CD14-positive monocyte (primary cell): ENCODE measurements at regions not wholly inside any gene's neighbourhood (a gene's known extent, or its start where the extent isn't known, plus 50 kb on each side); places are given as distances from the start of the nearest gene placed in this dataset.

Experiments used
- DNase-seq, 3 donors: peaks; one replicate each; pipeline ENCODE4 v3.0.0-alpha.2; 2011 to 2022
- H2AFZ ChIP-seq: 2 replicates; pipeline ENCODE4 v1.6.0; 2012; ENCODE audit warnings: mild to moderate bottlenecking, low read depth, low read length, inconsistent platforms; ENCODE audit not compliant: insufficient read depth, poor library complexity, severe bottlenecking
- H3K27ac ChIP-seq, 2 donors: 1 replicate in 1 of 2; 2 replicates in 1 of 2; pipeline ENCODE4 v1.5.1; 2012 to 2013; ENCODE audit warnings: low read length in 2 of 2, control low read depth in 1 of 2, inconsistent platforms in 1 of 2, low read depth in 1 of 2, mild to moderate bottlenecking in 1 of 2
- H3K27me3 ChIP-seq, 2 donors: one replicate each; pipeline versions ENCODE4 v1.6.0 to v1.6.1; 2011 to 2013; ENCODE audit warnings: low read length in 2 of 2; ENCODE audit not compliant: control insufficient read depth in 2 of 2, insufficient read depth in 2 of 2
- H3K36me3 ChIP-seq, 2 donors: replicated peaks in 1 of 2; 1 replicate in 1 of 2; 2 replicates in 1 of 2; pipeline versions ENCODE4 v1.5.1 to v1.6.1; 2012 to 2013; ENCODE audit warnings: low read length in 2 of 2, control low read depth in 1 of 2, inconsistent platforms in 1 of 2, mild to moderate bottlenecking in 1 of 2; ENCODE audit not compliant: insufficient read depth in 2 of 2, control insufficient read depth in 1 of 2
- H3K4me1 ChIP-seq, 2 donors: 1 replicate in 1 of 2; 2 replicates in 1 of 2; pipeline versions ENCODE4 v1.5.1 to v1.6.1; 2012 to 2013; ENCODE audit warnings: low read length in 2 of 2, control low read depth in 1 of 2, inconsistent platforms in 1 of 2, mild to moderate bottlenecking in 1 of 2, moderate library complexity in 1 of 2; ENCODE audit not compliant: insufficient read depth in 2 of 2, control insufficient read depth in 1 of 2
- H3K4me2 ChIP-seq: replicated peaks from 2 replicates; pipeline ENCODE3; 2012; ENCODE audit warnings: low read length, moderate library complexity, mild to moderate bottlenecking; ENCODE audit not compliant: poor library complexity, severe bottlenecking; ENCODE audit errors: extremely low read depth
- H3K4me3 ChIP-seq, 3 experiments: fragments of 200-600 bp in 1 of 3; sonication (generic) in 1 of 3; replicated peaks in 1 of 3; 1 replicate in 2 of 3; 2 replicates in 1 of 3; pipeline ENCODE4 v1.5.1; 2011 to 2013; ENCODE audit warnings: low read length in 3 of 3, mild to moderate bottlenecking in 3 of 3, control low read depth in 2 of 3, low read depth in 2 of 3, inconsistent platforms in 1 of 3, moderate library complexity in 1 of 3
- H3K79me2 ChIP-seq: 2 replicates; pipeline ENCODE4 v1.6.0; 2012; ENCODE audit warnings: mild to moderate bottlenecking, control low read depth, inconsistent platforms, low read length, moderate library complexity; ENCODE audit not compliant: insufficient read depth
- H3K9ac ChIP-seq: 2 replicates; pipeline ENCODE4 v1.6.0; 2017; ENCODE audit warnings: low read length, mild to moderate bottlenecking; ENCODE audit not compliant: insufficient read depth, poor library complexity, severe bottlenecking
- H3K9me3 ChIP-seq, 2 donors: replicated peaks in 1 of 2; 1 replicate in 1 of 2; 2 replicates in 1 of 2; pipeline versions ENCODE4 v1.5.1 to v1.6.1; 2012 to 2013; ENCODE audit warnings: low read length in 2 of 2, control low read depth in 1 of 2; ENCODE audit not compliant: control insufficient read depth in 1 of 2, insufficient read depth in 1 of 2
- H4K20me1 ChIP-seq: 2 replicates; pipeline ENCODE4 v1.6.0; 2012; ENCODE audit warnings: mild to moderate bottlenecking, low read length, control low read depth, moderate library complexity; ENCODE audit not compliant: insufficient read depth
- H3K27ac Mint-ChIP-seq, 7 donors: one replicate each; pipeline ENCODE4 v1.8.0; 2020; ENCODE audit warnings: mild to moderate bottlenecking in 7 of 7, mixed read lengths in 7 of 7, moderate library complexity in 6 of 7, inconsistent platforms in 2 of 7
- H3K27me3 Mint-ChIP-seq, 3 donors: one replicate each; pipeline ENCODE4 v1.8.0; 2021 to 2022; ENCODE audit warnings: low read depth in 3 of 3, mild to moderate bottlenecking in 3 of 3, mixed read lengths in 3 of 3, moderate library complexity in 3 of 3, inconsistent platforms in 1 of 3
- H3K36me3 Mint-ChIP-seq, 2 donors: one replicate each; pipeline ENCODE4 v1.8.0; 2020; ENCODE audit warnings: mixed read lengths in 2 of 2, inconsistent platforms in 1 of 2, mild to moderate bottlenecking in 1 of 2
- H3K4me1 Mint-ChIP-seq: one replicate; pipeline ENCODE4 v1.8.0; 2020; ENCODE audit warnings: mild to moderate bottlenecking, mixed read lengths
- H3K4me3 Mint-ChIP-seq, 2 donors: one replicate each; pipeline ENCODE4 v1.8.0; 2020; ENCODE audit warnings: mild to moderate bottlenecking in 2 of 2, mixed read lengths in 2 of 2, moderate library complexity in 1 of 2
- H3K9me3 Mint-ChIP-seq, 7 donors: one replicate each; pipeline ENCODE4 v1.8.0; 2020 to 2022; ENCODE audit warnings: mixed read lengths in 7 of 7, mild to moderate bottlenecking in 6 of 7, moderate library complexity in 6 of 7, inconsistent platforms in 2 of 7
- CTCF ChIP-seq: fragments of 200-600 bp; IDR thresholded peaks from one replicate; pipeline ENCODE4 v1.8.0; 2022; ENCODE audit warnings: antibody characterized with exemption, mild to moderate bottlenecking
- WGBS: methylation state at CpG from one replicate; pipeline ENCODE4 v1.1.5; 2013; ENCODE audit warnings: missing lambda C conversion rate; ENCODE audit not compliant: insufficient coverage; 5-methylcytosine and 5-hydroxymethylcytosine counted together
- intact Hi-C, 2 donors: fragments of 100-400 bp; cut with micrococcal nuclease; formaldehyde crosslinking; loops; one replicate each; pipeline versions ENCODE4 v1.15.0 to v1.15.1; 2023

GRCh38 chr12:108047071-108047550 is 82.0 kb upstream of the WSCD2 start:
- H3K36me3 Mint-ChIP-seq: no peaks in the 10 kb centered on the region
- peaks cover 0 to 19% (median 8%) of the 10 kb centered on the region in 7 donors for H3K9me3 Mint-ChIP-seq
- Histone ChIP-seq H3K27ac (no peak overlapping the region), H2AFZ (no peak overlapping the region), H3K4me1 (peaks cover 16 to 18% of the 10 kb centered on the region in 2 donors), H3K9me3 (peaks cover 0 to 8% of the 10 kb centered on the region in 2 donors), H3K36me3 (no peaks in the 10 kb centered on the region), H3K9ac (no peak overlapping the region), H3K79me2 (no peaks in the 10 kb centered on the region), H3K4me2 (peak overlapping the region; percentile 16), H4K20me1 (no peaks in the 10 kb centered on the region), H3K27me3 (peaks cover 16 to 32% of the 10 kb centered on the region in 2 donors), H3K4me3 (no peak overlapping the region)
- H3K4me1 Mint-ChIP-seq: peaks cover 20% of the 10 kb centered on the region
- peak in 1 of 3 donors; percentile 5 for DNase-seq
- TF ChIP-seq CTCF: no peak
- 0% methylated on average over 4 of the region's 5 CpGs for WGBS
- peak overlapping the region in 1 of 2 donors; percentile 52 for H3K4me3 Mint-ChIP-seq
- intact Hi-C loops: no loop called here
- peak overlapping the region in 1 of 7 donors; percentile 2 for H3K27ac Mint-ChIP-seq
- H3K27me3 Mint-ChIP-seq: peaks cover 20 to 50% (median 47%) of the 10 kb centered on the region in 3 donors

- Mint-ChIP-seq H3K4me1 (peaks cover 20% of the 10 kb centered on the region), H3K27ac (no peak overlapping the region), H3K27me3 (peaks cover 20 to 52% (median 41%) of the 10 kb centered on the region in 3 donors), H3K4me3 (peak overlapping the region in 1 of 2 donors; percentile 17), H3K9me3 (peaks cover 0 to 19% (median 8%) of the 10 kb centered on the region in 7 donors), H3K36me3 (no peaks in the 10 kb centered on the region)
- Histone ChIP-seq H3K36me3 (no peaks in the 10 kb centered on the region), H3K4me3 (no peak overlapping the region), H3K9ac (no peak overlapping the region), H3K27ac (no peak overlapping the region), H2AFZ (no peak overlapping the region), H3K79me2 (no peaks in the 10 kb centered on the region), H3K4me2 (no peak overlapping the region), H3K4me1 (peaks cover 16 to 18% of the 10 kb centered on the region in 2 donors), H3K27me3 (peaks cover 17 to 32% of the 10 kb centered on the region in 2 donors), H4K20me1 (no peaks in the 10 kb centered on the region), H3K9me3 (peaks cover 0 to 8% of the 10 kb centered on the region in 2 donors)
- intact Hi-C loops: no loop called here
- DNase-seq: no peak
- TF ChIP-seq CTCF: no peak
- WGBS: 87% methylated on average over 4 of the region's 5 CpGs
Observed at GRCh38 chr12:108048686-108049085, 80.4 kb upstream of the WSCD2 start.
